ENCODE measurements at regions not wholly inside any gene's neighbourhood (a gene's known extent, or its start where the extent isn't known, plus 50 kb on each side); places are given as distances from the start of the nearest gene placed in this dataset.

DNA sequence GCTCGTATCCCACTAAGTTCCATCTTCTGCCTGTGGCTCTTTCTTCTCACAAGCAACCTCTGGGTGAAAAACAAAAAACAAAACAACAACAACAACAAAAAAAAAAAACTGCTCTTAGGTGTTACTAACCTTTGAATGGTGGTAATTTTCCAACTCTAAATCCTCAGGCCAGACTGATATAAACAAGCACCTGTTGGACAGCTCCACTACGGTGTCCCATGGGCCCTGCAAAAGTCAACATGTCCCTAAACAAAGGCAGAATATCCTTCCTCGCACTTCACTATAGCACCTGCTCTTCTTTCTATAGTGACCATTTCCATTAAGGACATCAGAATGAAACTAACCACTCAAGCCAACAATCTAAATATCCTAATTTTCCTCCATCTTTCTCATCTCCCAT, 54.6 kb upstream of the PARM1 start:
- no peak overlapping the region for H3K4me3 ChIP-seq (ENCODE audit: low read depth, low read length)
- in situ Hi-C loops (cut with HindIII; ENCODE audit: low sequenced_read_pairs) = no loop called here
- TF ChIP-seq, protein P1, sequence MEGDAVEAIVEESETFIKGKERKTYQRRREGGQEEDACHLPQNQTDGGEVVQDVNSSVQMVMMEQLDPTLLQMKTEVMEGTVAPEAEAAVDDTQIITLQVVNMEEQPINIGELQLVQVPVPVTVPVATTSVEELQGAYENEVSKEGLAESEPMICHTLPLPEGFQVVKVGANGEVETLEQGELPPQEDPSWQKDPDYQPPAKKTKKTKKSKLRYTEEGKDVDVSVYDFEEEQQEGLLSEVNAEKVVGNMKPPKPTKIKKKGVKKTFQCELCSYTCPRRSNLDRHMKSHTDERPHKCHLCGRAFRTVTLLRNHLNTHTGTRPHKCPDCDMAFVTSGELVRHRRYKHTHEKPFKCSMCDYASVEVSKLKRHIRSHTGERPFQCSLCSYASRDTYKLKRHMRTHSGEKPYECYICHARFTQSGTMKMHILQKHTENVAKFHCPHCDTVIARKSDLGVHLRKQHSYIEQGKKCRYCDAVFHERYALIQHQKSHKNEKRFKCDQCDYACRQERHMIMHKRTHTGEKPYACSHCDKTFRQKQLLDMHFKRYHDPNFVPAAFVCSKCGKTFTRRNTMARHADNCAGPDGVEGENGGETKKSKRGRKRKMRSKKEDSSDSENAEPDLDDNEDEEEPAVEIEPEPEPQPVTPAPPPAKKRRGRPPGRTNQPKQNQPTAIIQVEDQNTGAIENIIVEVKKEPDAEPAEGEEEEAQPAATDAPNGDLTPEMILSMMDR (IDR thresholded peaks at IDR 0.05; ENCODE audit: low read depth, low read length, missing control alignments) = no peak
- DNase-seq (ENCODE audit: low read depth) = no peak

DNA sequence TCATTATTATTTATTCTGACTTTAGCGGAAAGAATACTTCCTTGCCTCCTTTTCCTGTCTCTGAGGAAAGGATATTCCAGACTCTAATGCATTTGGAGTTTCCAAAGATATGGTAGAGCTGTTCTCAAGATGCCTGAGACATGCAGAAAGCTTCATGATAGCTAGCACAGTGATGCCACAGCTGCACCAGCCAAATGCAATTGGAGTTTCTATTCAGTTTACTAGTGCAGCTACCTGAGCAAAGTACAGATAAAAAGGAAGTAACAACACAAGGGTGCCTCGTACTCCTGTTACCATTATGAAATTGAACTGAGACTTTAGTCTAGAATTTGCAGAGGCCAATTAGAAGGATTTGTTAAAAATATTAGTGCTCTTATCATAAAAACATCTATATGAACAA, 57.5 kb upstream of the PARM1 start:
- no peak overlapping the region for H3K4me3 ChIP-seq (ENCODE audit: low read depth, low read length)
- DNase-seq (ENCODE audit: low read depth) = no peak
- TF ChIP-seq, protein P1 (IDR thresholded peaks at IDR 0.05; ENCODE audit: low read depth, low read length, missing control alignments) = no peak
- in situ Hi-C loops (cut with HindIII; ENCODE audit: low sequenced_read_pairs) = no loop called here

DNA sequence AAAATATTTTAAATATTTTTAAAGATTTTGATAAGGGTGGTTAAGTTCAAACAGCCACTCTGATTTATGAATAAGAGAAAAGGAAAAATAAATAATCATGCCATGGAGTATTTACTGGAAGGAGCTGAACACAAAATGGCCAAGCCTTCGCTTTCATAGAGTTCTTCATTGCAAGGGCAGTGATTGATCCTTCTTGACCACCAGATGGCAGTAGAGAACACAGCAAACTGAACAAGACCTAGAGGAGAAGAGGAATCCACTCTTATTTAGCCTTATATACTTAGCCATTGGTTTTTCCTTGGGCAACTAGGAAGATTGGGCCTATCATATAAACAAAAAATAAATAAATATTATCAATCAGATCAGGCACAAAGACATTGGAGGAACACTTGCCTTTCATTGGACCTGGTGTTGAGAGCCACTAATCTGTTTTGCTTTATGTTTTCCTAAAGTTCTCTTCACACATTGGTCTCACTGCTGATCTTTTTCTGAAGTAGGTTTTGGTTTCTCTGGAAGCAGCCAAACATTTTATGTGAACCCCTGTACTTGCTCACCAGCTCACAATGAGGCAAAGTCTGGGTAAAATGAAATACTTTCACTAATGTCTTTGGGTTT, 58.1 kb upstream of the PARM1 start:
- H3K4me3 ChIP-seq (ENCODE audit: low read depth, low read length) = no peak overlapping the region
- peak; percentile 72 for DNase-seq (ENCODE audit: low read depth)
- TF ChIP-seq, protein P1 (IDR thresholded peaks at IDR 0.05; ENCODE audit: low read depth, low read length, missing control alignments) = peak; percentile 99
- in situ Hi-C loops (cut with HindIII; ENCODE audit: low sequenced_read_pairs) = no loop called here

DNA sequence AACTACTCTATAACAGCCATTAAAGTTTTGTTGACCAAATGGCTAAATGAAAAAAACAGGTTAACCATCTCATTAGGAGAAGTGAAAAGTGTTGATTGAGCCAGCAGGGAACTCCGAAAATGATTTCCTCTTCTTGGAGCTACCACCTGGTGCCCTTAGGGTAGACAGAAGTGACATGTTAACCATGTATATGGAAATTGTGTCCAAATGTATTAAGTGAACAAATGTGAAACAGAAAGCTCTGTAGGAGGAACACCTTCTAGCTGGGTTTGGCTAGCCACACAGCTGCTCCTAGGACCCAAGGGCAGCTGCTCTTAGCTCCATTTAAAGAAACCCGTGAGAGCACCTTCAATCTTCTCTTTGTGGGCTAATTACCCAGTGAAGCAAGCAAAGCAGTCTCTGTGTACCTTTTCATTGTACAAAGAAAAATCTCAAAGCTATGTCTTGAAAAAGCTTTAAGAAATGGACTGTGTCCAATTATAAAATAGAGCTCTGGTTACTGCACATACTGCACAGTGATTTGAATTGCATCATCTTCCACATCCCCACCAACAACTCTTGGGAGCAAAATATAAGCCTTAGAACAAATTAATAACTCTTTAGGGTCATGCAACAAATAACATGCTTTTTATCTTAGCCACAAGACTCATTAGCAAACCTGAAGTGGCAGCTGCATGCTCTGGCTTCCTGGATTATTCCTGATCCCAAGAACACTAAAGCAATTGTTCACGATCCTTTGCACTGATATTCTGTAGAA, 59.2 kb upstream of the PARM1 start:
- in situ Hi-C loops (cut with HindIII; ENCODE audit: low sequenced_read_pairs) = no loop called here

DNA sequence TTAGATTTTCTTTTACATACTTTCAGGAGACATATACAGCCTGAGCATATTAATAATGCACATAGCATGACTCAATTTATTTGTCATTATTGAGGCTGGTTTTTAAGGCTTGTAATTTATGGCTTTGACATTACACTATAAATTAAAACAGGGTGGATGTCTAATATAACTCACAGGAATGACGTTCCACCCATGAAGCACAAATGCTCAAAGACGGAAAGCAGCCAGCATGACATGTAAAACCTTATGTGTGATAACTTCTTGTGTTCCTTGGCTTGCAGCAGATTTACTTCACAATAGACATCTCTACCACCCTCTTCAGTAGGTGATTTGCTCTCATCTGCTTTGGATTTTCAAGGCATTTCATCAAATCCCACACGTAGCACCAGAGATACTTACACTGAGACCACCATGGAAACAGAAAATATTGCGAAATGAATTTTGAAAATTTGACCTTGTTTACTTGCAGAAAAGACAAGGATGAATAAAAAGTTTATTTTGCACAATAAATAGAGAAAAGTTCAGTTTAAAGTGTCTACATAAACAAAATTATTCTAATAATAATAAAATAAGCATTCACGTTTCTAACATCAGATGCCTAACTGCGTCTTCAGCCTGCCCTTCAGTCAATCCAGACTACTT, 64.7 kb upstream of the BTC start:
- in situ Hi-C loops (cut with HindIII; ENCODE audit: low sequenced_read_pairs) = no loop called here
- no peak for DNase-seq (ENCODE audit: low read depth)
- TF ChIP-seq, protein P1 (IDR thresholded peaks at IDR 0.05; ENCODE audit: low read depth, low read length, missing control alignments) = no peak
- H3K4me3 ChIP-seq (ENCODE audit: low read depth, low read length) = no peak overlapping the region

More for the DNA sequence above, 59.2 kb upstream of the PARM1 start:
- TF ChIP-seq, protein P1 (IDR thresholded peaks at IDR 0.05; ENCODE audit: low read depth, low read length, missing control alignments) = no peak
- no peak overlapping the region for H3K4me3 ChIP-seq (ENCODE audit: low read depth, low read length)
- no peak for DNase-seq (ENCODE audit: low read depth)

DNA sequence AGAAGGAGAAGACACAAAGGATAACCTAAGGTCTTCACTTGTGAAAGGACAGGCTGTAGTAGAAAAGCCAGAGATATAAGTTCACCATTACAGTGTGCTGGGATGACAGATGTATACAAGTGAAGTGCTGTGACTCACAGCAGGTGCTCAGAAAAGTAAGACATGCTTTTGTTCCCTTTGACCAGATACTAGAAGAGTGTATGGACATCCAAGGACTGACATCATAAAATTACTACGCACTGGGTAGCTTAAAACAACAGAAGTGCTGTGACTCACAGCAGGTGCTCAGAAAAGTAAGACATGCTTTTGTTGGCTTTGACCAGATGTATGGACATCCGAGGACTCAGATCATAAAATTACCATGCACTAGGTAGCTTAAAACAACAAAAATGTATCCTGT, 61.6 kb upstream of the BTC start:
- TF ChIP-seq, protein P1 (IDR thresholded peaks at IDR 0.05; ENCODE audit: low read depth, low read length, missing control alignments) = no peak
- H3K4me3 ChIP-seq (ENCODE audit: low read depth, low read length) = no peak overlapping the region
- no peak for DNase-seq (ENCODE audit: low read depth)
- in situ Hi-C loops (cut with HindIII; ENCODE audit: low sequenced_read_pairs) = no loop called here
